HG03095 (cell line): ENCODE measurements at regions not wholly inside any gene's neighbourhood (a gene's known extent, or its start where the extent isn't known, plus 50 kb on each side); places are given as distances from the start of the nearest gene placed in this dataset.

ENCODE experiments used
- ATAC-seq: cut with Tn5 transposase; IDR thresholded peaks from one replicate; pipeline ENCODE4 v1.9.1; 2021; ENCODE audit warnings: moderate library complexity; ENCODE audit not compliant: unreplicated experiment

GRCh38 chr14:101064121-101064661, 160.7 kb upstream of the RTL1 start:
- no peak for ATAC-seq

- no peak for ATAC-seq
Observed at GRCh38 chr14:101064718-101065117, 161.2 kb upstream of the RTL1 start.

GRCh38 chr14:101065246-101065645, 161.7 kb upstream of the RTL1 start:
- ATAC-seq, result no peak

GRCh38 chr14:101065696-101066694, 162.5 kb upstream of the RTL1 start:
- ATAC-seq, result no peak

- no peak for ATAC-seq
Observed at GRCh38 chr14:101066826-101067510, 163.4 kb upstream of the RTL1 start.

- no peak for ATAC-seq
Observed at GRCh38 chr14:101068313-101069227, 165.0 kb upstream of the RTL1 start.

- no peak for ATAC-seq
Observed at GRCh38 chr14:101069228-101069549, 165.7 kb upstream of the RTL1 start.

GRCh38 chr14:101069666-101070362, 166.3 kb upstream of the RTL1 start:
- ATAC-seq, result no peak

- no peak for ATAC-seq
Observed at GRCh38 chr14:101070540-101071492, 167.3 kb upstream of the RTL1 start.

- no peak for ATAC-seq
Observed at GRCh38 chr14:101071493-101071906, 168.0 kb upstream of the RTL1 start.

GRCh38 chr14:101072070-101072469, 168.5 kb upstream of the RTL1 start:
- no peak for ATAC-seq

GRCh38 chr14:101072531-101072930, 169.0 kb upstream of the RTL1 start:
- ATAC-seq, result no peak

GRCh38 chr14:101072945-101073597, 169.5 kb upstream of the RTL1 start:
- ATAC-seq, result peak; percentile 78

GRCh38 chr14:101073598-101073965, 170.1 kb upstream of the RTL1 start:
- no peak for ATAC-seq

- ATAC-seq, result no peak
Observed at GRCh38 chr14:101074196-101075024, 170.9 kb upstream of the RTL1 start.

GRCh38 chr14:101075025-101075800, 171.7 kb upstream of the RTL1 start:
- ATAC-seq, result no peak

- ATAC-seq, result no peak
Observed at GRCh38 chr14:101075801-101076413, 172.4 kb upstream of the RTL1 start.
